Mucosa of descending colon (tissue), 3 donors: ENCODE measurements at regions not wholly inside any gene's neighbourhood (a gene's known extent, or its start where the extent isn't known, plus 50 kb on each side); places are given as distances from the start of the nearest gene placed in this dataset.

Experiments used
- ATAC-seq: fragments of 200-7000 bp; cut with Tn5 transposase; one replicate; pipeline ENCODE4 v1.9.1; 2020; ENCODE audit warnings: mild to moderate bottlenecking, moderate library complexity
- DNase-seq, 3 donors: peaks; one replicate each; pipeline ENCODE4 v3.0.0-alpha.2; 2020
- H3K36me3 ChIP-seq: fragments of 200-600 bp; one replicate; pipeline ENCODE4 v1.8.0; 2021; ENCODE audit warnings: low read depth, mild to moderate bottlenecking
- H3K4me1 ChIP-seq: fragments of 200-600 bp; one replicate; pipeline ENCODE4 v1.8.0; 2021; ENCODE audit warnings: low read depth, mild to moderate bottlenecking
- H3K4me3 ChIP-seq: fragments of 200-600 bp; one replicate; pipeline ENCODE4 v1.8.0; 2021; ENCODE audit warnings: mild to moderate bottlenecking
- H3K9me3 ChIP-seq: fragments of 200-600 bp; one replicate; pipeline ENCODE4 v1.8.0; 2021; ENCODE audit warnings: mild to moderate bottlenecking
- intact Hi-C, 2 donors: fragments of 100-400 bp; cut with DNase I in 1 of 2; cut with micrococcal nuclease in 1 of 2; formaldehyde crosslinking; loops; one replicate each; pipeline versions ENCODE4 v1.11.0 to v1.11.1; 2022; cut with DNase I, micrococcal nuclease
- TF ChIP-seq, protein P1 (sequence below): fragments of 200-600 bp; IDR thresholded peaks from one replicate; pipeline ENCODE4 v1.8.0; 2022; ENCODE audit warnings: antibody characterized with exemption, mild to moderate bottlenecking
- donor health status: DM: no; HTN: no; CAD: no; lungs with moderate emphysema.
- donor health status: DM: no; HTN: no; CAD: no.
- donor health status: DM: no; HTN: yes; CAD: no.

DNA sequence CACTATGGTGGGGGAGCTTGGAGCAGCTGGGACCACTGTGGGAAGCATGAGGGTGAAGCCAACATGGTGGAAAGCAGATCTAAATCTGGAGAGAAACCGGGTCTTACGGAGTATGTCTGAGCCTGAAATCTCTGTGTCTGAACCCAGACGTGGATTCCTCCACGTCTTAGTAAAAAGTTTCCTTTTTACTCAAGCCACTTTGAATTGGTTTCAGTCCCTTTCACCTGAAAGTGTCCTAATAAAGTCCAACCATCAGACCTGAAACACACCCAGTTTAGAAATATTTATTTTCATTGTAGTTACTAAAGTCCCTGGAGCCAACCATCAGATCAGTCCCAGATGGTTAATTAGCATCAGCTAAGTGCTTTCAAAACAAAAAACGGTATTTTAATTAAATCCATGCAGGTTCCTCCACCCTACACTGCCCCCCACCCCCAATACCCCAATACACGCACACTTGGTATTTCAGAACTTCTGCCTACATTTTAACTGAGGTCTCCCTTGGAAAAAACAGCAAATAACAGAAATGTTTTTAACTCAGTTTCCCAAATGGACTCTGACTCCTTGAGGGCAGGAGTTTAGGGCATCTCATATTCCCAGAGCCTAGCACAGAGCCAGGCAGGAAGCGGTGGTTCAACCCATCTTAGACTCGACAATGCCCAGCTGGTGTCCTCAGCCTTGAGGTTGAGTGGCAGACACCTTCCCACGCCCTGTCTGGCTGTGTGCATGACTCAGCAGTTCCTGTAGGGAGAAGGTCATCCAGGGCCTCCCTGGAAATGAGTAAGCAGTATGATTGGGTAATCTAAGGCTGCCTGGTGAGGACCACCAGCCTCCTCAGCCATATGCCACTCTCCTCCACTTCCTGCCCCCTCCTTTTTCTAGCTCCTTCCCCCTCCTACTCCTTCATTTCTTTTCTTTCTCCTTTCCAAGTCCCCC lies 175.8 kb downstream of the TTC8 start:
- DNase-seq: peak; percentile 54 to 69 (median 55)
- Histone ChIP-seq H3K4me1 (no peaks in the 10 kb centered on the region), H3K36me3 (no peaks in the 10 kb centered on the region), H3K9me3 (no peaks in the 10 kb centered on the region), H3K4me3 (no peak overlapping the region)
- ATAC-seq: peak; percentile 95
- intact Hi-C loops: no loop called here
- TF ChIP-seq, protein P1, sequence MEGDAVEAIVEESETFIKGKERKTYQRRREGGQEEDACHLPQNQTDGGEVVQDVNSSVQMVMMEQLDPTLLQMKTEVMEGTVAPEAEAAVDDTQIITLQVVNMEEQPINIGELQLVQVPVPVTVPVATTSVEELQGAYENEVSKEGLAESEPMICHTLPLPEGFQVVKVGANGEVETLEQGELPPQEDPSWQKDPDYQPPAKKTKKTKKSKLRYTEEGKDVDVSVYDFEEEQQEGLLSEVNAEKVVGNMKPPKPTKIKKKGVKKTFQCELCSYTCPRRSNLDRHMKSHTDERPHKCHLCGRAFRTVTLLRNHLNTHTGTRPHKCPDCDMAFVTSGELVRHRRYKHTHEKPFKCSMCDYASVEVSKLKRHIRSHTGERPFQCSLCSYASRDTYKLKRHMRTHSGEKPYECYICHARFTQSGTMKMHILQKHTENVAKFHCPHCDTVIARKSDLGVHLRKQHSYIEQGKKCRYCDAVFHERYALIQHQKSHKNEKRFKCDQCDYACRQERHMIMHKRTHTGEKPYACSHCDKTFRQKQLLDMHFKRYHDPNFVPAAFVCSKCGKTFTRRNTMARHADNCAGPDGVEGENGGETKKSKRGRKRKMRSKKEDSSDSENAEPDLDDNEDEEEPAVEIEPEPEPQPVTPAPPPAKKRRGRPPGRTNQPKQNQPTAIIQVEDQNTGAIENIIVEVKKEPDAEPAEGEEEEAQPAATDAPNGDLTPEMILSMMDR: no peak

DNA sequence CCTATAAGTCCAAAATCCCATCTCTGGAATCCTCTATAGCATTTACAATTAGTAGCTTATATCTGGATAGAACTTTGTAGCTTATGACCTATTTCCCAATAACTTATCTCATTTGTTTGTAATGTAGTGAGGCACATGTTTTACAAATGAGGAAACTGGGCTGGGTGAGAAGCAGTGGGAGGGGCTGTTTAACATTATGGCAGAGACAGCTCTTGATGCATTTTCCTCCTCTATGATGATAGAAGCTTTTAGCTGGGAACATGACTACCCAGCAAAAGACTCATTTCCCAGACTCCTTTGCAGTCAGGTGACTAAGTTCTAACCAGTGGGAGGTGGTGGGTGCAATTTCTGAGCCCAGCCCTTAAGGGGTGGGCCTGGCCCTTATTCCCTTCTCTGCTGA lies 179.7 kb downstream of the TTC8 start:
- peak; percentile 37 for ATAC-seq
- Histone ChIP-seq H3K4me1 (no peaks in the 10 kb centered on the region), H3K4me3 (no peak overlapping the region), H3K36me3 (no peaks in the 10 kb centered on the region), H3K9me3 (no peaks in the 10 kb centered on the region)
- TF ChIP-seq, protein P1: no peak
- no peak for DNase-seq
- intact Hi-C loops: no loop called here

DNA sequence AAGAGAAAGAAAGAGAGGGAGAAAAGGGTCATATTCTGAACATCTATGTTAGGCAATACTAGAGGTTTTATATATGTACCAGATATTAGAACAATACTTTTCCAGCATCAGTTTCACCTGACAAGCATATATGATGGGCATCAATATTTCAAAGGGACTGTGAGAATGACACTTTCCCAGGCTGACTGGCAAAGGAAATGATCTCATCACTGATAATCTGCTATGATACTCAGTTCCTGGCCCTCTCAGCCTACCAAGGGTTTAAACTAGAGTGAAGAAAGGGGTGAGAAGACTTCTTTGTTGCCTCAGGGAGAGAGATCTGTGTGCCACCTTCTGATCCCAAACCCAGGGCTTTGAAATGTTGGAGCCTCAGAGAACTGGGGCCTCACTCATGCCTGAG lies 183.5 kb downstream of the TTC8 start:
- DNase-seq: no peak
- TF ChIP-seq, protein P1: no peak
- Histone ChIP-seq H3K4me3 (no peak overlapping the region), H3K36me3 (no peaks in the 10 kb centered on the region), H3K4me1 (no peaks in the 10 kb centered on the region), H3K9me3 (no peaks in the 10 kb centered on the region)
- no peak for ATAC-seq
- intact Hi-C loops: no loop called here

DNA sequence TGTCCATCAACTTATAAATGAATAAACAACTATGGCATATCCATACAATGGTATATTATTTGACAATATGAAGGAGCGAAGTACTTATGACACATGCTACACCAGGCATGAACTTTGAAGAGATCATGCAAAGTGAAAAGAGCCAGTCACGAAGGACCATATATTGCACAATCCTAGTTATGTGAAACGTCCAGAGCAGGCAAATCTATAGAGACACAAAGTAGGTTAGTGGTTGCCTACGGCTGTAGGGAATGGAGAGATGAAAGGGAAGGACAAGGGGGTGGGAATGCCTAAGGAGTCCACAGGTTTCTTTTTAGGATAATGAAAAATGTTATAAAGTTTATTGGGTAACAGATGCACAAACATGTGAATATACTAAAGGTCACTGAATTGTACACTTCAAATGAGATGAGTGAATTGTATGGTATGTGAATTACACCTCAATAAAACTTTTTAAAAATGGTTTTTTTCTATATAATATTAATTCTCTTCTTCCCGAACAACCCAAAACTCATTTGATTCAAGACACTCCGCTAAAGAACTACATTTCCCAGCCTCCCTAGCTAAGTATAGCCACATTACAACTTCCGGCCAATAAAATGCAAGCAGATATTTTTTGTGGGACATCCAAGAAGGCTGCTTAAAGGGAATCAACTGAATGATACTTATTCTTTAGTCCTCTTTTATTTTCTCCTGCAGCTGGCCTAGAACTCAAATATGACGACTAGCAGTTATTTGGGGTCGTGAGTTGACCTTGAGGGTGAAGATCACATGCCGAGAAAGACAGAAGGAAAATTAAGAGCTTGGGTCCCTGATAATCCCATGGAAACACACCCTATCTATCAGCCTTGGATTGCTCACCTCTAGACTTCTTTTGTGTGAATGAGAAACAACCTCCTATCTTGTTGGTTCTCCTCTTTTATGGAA lies 187.2 kb downstream of the TTC8 start:
- TF ChIP-seq, protein P1: no peak
- ATAC-seq: peak; percentile 60
- intact Hi-C loops: loop anchor here in 1 of 2 donors (5.0 kb wide), 1 partner anchor 344 kb away; no protein-coding TSS in a partner anchor
- Histone ChIP-seq H3K4me3 (no peak overlapping the region), H3K36me3 (no peaks in the 10 kb centered on the region), H3K4me1 (no peaks in the 10 kb centered on the region), H3K9me3 (no peaks in the 10 kb centered on the region)
- peak in 1 of 3 donors; percentile 59 for DNase-seq

DNA sequence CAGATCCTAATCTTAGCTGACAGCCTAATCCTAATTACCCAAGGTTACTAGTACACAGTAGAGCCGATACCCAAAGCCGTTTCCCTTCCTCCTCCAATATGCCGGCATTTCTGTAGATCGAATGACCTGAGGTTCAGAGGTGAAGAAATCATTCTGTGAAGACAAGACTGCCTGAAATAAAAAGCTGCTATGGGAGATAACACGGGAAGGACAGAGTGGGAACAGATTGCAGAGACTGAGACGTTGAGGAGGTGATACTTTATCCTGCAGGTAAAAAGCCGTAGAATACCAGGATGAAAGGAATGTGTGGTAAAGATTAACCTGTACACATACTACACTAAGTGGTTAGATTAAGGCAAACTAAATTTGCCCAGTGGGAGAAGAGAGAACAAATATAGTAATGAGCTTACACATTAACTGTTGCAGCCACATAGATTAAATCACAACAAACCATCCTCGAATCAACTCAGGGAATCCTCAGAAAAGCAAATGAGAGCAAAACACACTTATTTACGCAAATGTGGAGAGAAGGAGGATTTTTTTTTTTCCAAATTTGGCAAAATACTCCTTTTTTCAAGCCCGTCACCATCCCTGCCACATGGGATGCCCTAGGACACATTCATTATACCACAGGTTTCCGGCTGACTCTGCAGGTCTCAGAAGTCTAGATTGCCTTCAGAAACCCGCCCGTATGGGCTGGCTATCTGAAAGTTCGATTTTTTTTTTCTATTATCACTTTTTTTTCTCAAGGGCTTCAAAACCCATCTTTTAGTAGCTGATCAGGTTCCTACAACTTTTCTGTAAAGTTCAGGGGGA lies 188.0 kb downstream of the TTC8 start:
- ATAC-seq (peak; percentile 80), DNase-seq (peak in 1 of 3 donors; percentile 46)
- no peaks in the 10 kb centered on the region for H3K36me3 ChIP-seq
- no peaks in the 10 kb centered on the region for H3K4me1 ChIP-seq
- intact Hi-C loops: loop anchor here in 1 of 2 donors (5.0 kb wide), 1 partner anchor 345 kb away; no protein-coding TSS in a partner anchor
- H3K9me3 ChIP-seq: no peaks in the 10 kb centered on the region
- H3K4me3 ChIP-seq: no peak overlapping the region
- TF ChIP-seq, protein P1: no peak
